Epithelial cell of proximal tubule (primary cell): ENCODE measurements at regions not wholly inside any gene's neighbourhood (a gene's known extent, or its start where the extent isn't known, plus 50 kb on each side); places are given as distances from the start of the nearest gene placed in this dataset.

Experiments
- DNase-seq: peaks from one replicate; pipeline ENCODE4 v3.0.0-alpha.2; 2011; ENCODE audit warnings: low read depth
- H3K4me3 ChIP-seq: 2 replicates; pipeline ENCODE4 v1.5.1; 2011; ENCODE audit warnings: low read depth, mild to moderate bottlenecking, low read length
- TF ChIP-seq, protein P1 (sequence below): conservative IDR thresholded peaks from 2 replicates; pipeline ENCODE4 v1.5.1; 2012; ENCODE audit warnings: low read depth, mild to moderate bottlenecking, low read length

- peak; percentile 7 for DNase-seq
- H3K4me3 ChIP-seq = no peak overlapping the region
- TF ChIP-seq, protein P1, sequence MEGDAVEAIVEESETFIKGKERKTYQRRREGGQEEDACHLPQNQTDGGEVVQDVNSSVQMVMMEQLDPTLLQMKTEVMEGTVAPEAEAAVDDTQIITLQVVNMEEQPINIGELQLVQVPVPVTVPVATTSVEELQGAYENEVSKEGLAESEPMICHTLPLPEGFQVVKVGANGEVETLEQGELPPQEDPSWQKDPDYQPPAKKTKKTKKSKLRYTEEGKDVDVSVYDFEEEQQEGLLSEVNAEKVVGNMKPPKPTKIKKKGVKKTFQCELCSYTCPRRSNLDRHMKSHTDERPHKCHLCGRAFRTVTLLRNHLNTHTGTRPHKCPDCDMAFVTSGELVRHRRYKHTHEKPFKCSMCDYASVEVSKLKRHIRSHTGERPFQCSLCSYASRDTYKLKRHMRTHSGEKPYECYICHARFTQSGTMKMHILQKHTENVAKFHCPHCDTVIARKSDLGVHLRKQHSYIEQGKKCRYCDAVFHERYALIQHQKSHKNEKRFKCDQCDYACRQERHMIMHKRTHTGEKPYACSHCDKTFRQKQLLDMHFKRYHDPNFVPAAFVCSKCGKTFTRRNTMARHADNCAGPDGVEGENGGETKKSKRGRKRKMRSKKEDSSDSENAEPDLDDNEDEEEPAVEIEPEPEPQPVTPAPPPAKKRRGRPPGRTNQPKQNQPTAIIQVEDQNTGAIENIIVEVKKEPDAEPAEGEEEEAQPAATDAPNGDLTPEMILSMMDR = peak; percentile 29
These were observed 209.0 kb downstream of the PPARGC1A start for GRCh38 chr4:23680671-23681518.

GRCh38 chr4:23674694-23675093, 215.2 kb downstream of the PPARGC1A start:
- TF ChIP-seq, protein P1 = no peak
- H3K4me3 ChIP-seq = no peak overlapping the region
- DNase-seq = no peak

DNA sequence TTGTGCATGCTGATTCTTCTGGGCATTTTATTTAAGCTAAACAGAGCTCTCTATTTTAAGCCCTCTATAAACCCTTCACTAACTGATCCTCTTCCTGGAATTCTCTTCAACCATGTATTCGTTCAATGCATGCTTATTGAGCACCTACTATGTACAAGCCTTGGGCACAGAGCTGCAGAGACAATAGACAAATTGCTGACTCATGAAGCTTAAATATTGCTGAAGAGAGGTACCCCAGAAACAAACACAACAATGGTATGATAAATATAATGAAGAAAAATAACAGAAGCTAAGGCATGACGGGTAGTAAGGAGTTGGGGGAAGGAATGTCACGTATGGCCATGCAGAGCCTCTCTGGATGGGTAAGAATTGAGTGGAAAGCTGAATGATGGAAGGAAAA, 222.2 kb downstream of the PPARGC1A start:
- H3K4me3 ChIP-seq = no peak overlapping the region
- no peak for DNase-seq
- TF ChIP-seq, protein P1 = no peak

DNA sequence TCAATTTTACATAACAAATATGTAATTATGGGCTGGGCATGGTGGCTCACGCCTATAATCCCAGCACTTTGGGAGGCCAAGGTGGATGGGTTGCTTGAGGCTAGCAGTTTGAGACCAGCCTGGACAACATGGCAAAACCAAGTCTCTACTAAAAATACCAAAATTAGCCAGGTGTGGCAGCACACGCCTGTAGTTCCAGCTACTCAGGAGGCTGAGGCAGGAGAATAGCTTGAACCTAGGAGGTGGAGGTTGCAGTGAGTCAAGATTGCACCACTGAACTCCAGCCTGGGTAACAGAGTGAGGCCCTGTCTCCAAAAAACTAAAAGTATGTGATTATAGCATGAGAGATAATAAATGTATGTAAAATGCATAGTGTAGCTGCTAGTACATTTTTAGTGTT, 229.0 kb downstream of the PPARGC1A start:
- no peak for DNase-seq
- no peak overlapping the region for H3K4me3 ChIP-seq
- TF ChIP-seq, protein P1 = peak; percentile 11

GRCh38 chr4:23654791-23655190, 235.1 kb downstream of the PPARGC1A start:
- DNase-seq = peak; percentile 3
- TF ChIP-seq, protein P1 = no peak
- no peak overlapping the region for H3K4me3 ChIP-seq

GRCh38 chr4:23648854-23649596, 240.8 kb downstream of the PPARGC1A start:
- no peak overlapping the region for H3K4me3 ChIP-seq
- DNase-seq = no peak
- TF ChIP-seq, protein P1 = no peak
